GM12873 (cell line): ENCODE measurements at regions not wholly inside any gene's neighbourhood (a gene's known extent, or its start where the extent isn't known, plus 50 kb on each side); places are given as distances from the start of the nearest gene placed in this dataset.

Experiments
- CTCF ChIP-seq: IDR thresholded peaks from 2 replicates; pipeline ENCODE4 v1.5.1; 2012; ENCODE audit warnings: low read depth, mild to moderate bottlenecking, moderate library complexity, low read length, control low read depth; ENCODE audit not compliant: insufficient read depth; ENCODE audit errors: missing control alignments

DNA sequence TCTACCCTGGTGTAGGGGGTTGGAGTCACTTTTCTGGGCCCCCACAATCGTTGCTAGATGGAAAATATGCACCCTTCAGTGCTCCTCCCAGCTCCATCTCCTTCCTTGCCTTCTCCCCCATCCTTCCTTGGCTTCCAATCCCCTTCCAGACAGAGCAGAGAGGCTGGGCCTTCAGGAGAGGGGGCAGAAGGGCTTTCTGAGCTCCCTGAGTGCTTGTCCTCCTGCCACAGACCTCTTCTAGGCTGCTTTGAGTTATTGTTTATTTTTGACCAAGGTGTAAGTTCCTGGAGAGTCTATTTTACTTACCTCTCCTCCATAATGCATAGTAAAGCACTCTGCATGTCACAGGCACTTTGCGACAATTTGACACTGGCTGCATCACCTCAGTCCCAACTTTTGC is 96.4 kb upstream of the CNKSR3 start:
- TF ChIP-seq CTCF = no peak

- TF ChIP-seq CTCF = no peak
Observed at GRCh38 chr6:154611241-154611640, 100.8 kb upstream of the CNKSR3 start.

- no peak for TF ChIP-seq CTCF
Observed at GRCh38 chr6:154611847-154612246, 101.4 kb upstream of the CNKSR3 start.

DNA sequence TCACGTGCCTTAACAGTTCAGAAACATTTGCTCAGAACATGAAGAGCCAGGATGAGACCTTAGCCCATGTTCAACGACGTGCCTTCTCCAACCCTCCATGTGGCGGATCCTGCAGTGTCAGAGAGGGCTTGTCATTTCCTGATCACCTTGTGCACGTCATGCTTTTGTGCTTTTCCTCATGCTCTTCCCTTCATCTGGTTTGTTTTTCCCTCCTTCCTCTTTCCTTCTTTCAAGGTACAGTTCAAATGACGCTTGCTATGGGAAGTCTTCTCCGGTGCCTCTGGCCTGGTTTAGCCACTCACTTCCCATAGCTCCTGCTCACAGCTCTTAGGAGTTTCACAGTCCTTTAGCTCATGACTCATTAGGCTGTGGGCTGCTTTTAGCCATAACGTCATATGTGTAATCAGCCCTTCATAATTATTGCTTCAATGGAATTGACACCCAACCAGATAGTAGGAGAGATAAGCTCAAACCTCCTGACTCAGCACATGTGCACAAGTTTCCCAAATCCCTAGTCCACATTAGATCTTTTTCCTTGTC is 102.7 kb upstream of the CNKSR3 start:
- TF ChIP-seq CTCF = no peak

DNA sequence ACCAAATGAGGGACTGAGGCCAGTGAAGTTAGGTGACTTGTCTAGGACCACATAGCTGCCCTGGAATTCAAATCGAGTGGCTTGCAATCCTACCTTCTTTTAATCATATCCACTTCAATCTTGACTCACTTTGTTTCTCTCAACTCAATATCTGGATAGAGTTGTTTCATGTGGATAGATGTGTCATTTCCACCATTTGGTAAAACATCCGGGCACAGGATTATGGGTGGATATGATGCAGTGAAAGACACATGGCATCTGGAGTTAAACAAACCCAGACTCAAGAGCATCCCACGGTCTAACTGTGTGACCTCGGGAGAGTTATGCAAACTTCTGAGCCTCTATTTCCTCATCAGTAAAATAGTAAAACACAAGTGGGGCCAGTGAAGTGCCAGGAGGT is 103.6 kb upstream of the CNKSR3 start:
- no peak for TF ChIP-seq CTCF

- TF ChIP-seq CTCF = no peak
Observed at GRCh38 chr6:154614641-154615040, 104.2 kb upstream of the CNKSR3 start.

DNA sequence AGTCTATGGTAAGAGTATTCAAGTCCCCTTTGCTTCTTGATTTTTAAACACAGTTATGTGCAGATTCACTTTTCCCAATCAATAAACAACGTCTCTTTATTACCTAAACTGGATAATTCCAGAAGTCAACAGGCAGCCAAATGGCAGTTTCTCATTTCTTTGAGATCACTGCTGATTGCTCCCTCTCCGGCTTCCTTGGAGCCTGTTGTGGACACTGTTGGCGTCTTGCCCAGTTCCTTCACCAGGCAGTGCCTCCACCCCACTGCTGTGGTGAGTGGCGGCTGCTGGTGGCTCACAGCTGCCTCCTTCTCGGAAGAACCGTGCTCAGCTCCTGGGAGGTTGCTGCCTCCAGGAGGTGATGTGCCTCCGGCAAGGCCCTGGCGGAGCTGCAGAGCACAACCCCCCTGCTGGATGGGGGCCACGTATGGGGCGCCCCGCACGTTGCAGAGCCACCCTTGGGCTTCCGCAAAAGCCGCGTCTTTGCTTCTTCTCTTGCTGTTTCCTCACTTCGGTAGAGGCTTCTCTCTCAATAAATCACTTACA is 105.1 kb upstream of the CNKSR3 start:
- no peak for TF ChIP-seq CTCF

DNA sequence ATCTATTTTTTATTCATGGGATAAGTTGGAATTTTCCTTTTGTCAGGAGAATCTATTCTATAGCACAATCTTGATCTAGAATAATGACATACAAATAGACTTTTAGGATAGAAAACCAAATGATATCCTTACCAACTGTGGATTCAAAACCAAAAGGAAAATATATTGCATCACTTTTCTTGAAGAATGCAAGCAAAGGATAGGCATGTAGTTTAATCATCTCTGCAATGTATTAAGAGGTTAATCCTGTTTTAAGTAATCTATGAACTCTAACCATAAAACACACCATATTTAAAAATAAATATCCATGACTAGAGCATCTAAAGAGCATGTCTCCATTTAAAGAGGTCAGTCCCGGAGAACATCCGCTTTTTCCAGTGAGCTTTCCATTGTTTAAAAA is 106.7 kb upstream of the CNKSR3 start:
- no peak for TF ChIP-seq CTCF
